RPMI7951 (cell line): ENCODE measurements at regions not wholly inside any gene's neighbourhood (a gene's known extent, or its start where the extent isn't known, plus 50 kb on each side); places are given as distances from the start of the nearest gene placed in this dataset.
A peak's percentile ranks its signal among the peaks of the same experiment; 100 is the strongest.
"Not testable (repeated sequence)": the region's sequence is repeated elsewhere in the genome, so short reads cannot be mapped to it uniquely, and the experiment has no call there.

Experiments used
- DNase-seq: peaks from one replicate; pipeline ENCODE4 v3.0.0-alpha.2; 2012; ENCODE audit warnings: low read depth

- DNase-seq, result no peak
Measured at GRCh38 chr21:17738176-17738953, 80.8 kb downstream of the C21orf91 start.

- DNase-seq, result no peak
Measured at GRCh38 chr21:17736072-17736471, 83.1 kb downstream of the C21orf91 start.

- DNase-seq, result no peak
Measured at GRCh38 chr21:17733209-17733608, 85.9 kb downstream of the C21orf91 start.

GRCh38 chr21:17732306-17732705 lies 86.8 kb downstream of the C21orf91 start:
- DNase-seq, result peak; percentile 46

- DNase-seq, result no peak
Measured at GRCh38 chr21:17731554-17731953, 87.6 kb downstream of the C21orf91 start.

GRCh38 chr21:17730782-17731181 lies 88.4 kb downstream of the C21orf91 start:
- DNase-seq, result peak; percentile 15

- DNase-seq, result peak; percentile 10
Measured at GRCh38 chr21:17729455-17729854, 89.7 kb downstream of the C21orf91 start.

- no peak for DNase-seq
Measured at GRCh38 chr21:17727361-17727760, 91.8 kb downstream of the C21orf91 start.

- peak; percentile 23 for DNase-seq
Measured at GRCh38 chr21:17726047-17726829, 92.9 kb downstream of the C21orf91 start.

GRCh38 chr21:17725339-17725738 lies 93.8 kb downstream of the C21orf91 start:
- DNase-seq, result no peak

GRCh38 chr21:17712887-17713286 lies 100.2 kb upstream of the BTG3 start:
- DNase-seq, result no peak

GRCh38 chr21:17711896-17712295 lies 99.2 kb upstream of the BTG3 start:
- DNase-seq, result no peak

GRCh38 chr21:17709266-17709611 lies 96.5 kb upstream of the BTG3 start:
- DNase-seq, result no peak

- no peak for DNase-seq
Measured at GRCh38 chr21:17708522-17709265, 96.0 kb upstream of the BTG3 start.

- DNase-seq, result no peak
Measured at GRCh38 chr21:17699524-17700189, 87.0 kb upstream of the BTG3 start.

GRCh38 chr21:17697473-17697872 lies 84.8 kb upstream of the BTG3 start:
- no peak for DNase-seq

GRCh38 chr21:17694416-17694815 lies 81.7 kb upstream of the BTG3 start:
- DNase-seq, result not testable (repeated sequence)

- DNase-seq, result peak; percentile 61
Measured at GRCh38 chr21:17693801-17694200, 81.1 kb upstream of the BTG3 start.

GRCh38 chr21:17690078-17690494 lies 77.4 kb upstream of the BTG3 start:
- no peak for DNase-seq

- peak; percentile 96 for DNase-seq
Measured at GRCh38 chr21:17688912-17689874, 76.5 kb upstream of the BTG3 start.

GRCh38 chr21:17682924-17683323 lies 70.2 kb upstream of the BTG3 start:
- no peak for DNase-seq
